ENCODE measurements at regions not wholly inside any gene's neighbourhood (a gene's known extent, or its start where the extent isn't known, plus 50 kb on each side); places are given as distances from the start of the nearest gene placed in this dataset.

- in situ Hi-C loops (cut with HindIII; ENCODE audit: low sequenced_read_pairs) = no loop called here
These were observed 628.1 kb downstream of the IGSF11 start for GRCh38 chr3:118406562-118406961.

GRCh38 chr3:118408431-118408830 is 626.2 kb downstream of the IGSF11 start:
- in situ Hi-C loops (cut with HindIII; ENCODE audit: low sequenced_read_pairs) = no loop called here

GRCh38 chr3:118412503-118412902 is 622.1 kb downstream of the IGSF11 start:
- in situ Hi-C loops (cut with HindIII; ENCODE audit: low sequenced_read_pairs) = no loop called here

DNA sequence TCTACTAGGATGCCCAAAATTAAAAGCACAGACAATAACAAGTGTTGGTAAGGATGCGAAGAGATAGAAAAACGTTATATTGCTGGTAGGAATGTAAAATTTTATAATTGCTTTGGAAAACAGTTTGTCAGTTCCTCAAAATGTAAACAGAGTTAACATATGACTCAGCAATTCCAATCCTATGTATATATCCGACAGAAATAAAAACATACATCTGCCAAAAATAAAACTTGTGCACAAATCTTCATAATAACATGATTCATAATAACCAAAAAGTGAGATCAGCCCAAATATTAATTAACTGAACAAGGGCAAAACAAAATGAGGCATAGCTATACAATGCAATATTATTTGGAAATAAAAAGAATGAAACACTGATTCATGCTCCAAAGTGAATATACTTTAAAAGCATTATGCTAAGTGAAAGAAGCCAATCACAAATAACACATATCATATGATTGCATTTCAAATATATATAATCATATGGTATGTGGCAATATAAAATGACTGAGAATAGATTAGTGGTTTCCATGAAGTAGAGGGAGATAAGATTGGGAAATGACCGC is 609.3 kb downstream of the IGSF11 start:
- in situ Hi-C loops (cut with HindIII; ENCODE audit: low sequenced_read_pairs) = no loop called here

DNA sequence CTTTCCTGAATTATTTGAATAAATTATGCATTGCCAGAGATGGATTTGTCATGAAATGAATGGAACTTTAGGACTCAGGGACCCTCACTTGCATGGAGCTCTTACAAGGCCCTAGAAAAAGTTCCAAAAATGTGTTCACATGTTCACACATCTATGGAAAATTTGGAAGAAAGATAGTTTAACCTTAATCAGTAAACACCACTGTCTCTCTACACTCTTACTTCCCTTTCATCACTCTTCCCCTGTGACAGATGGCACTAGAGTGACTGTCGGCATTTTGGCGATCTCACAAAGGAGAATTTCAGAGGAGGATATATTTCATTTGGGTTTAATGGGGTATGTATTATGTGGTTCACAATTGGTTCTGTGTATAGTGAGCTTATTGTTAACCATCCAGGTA is 600.8 kb downstream of the IGSF11 start:
- in situ Hi-C loops (cut with HindIII; ENCODE audit: low sequenced_read_pairs) = no loop called here

GRCh38 chr3:118435851-118436350 is 598.7 kb downstream of the IGSF11 start:
- in situ Hi-C loops (cut with HindIII; ENCODE audit: low sequenced_read_pairs) = loop anchor here (5.0 kb wide), 1 partner anchor 49 kb away; no protein-coding TSS in a partner anchor

GRCh38 chr3:118436697-118437262 is 597.9 kb downstream of the IGSF11 start:
- in situ Hi-C loops (cut with HindIII; ENCODE audit: low sequenced_read_pairs) = loop anchor here (5.0 kb wide), 1 partner anchor 49 kb away; no protein-coding TSS in a partner anchor

- in situ Hi-C loops (cut with HindIII; ENCODE audit: low sequenced_read_pairs) = no loop called here
These were observed 589.6 kb downstream of the IGSF11 start for GRCh38 chr3:118445036-118445435.

GRCh38 chr3:118447339-118447738 is 587.3 kb downstream of the IGSF11 start:
- in situ Hi-C loops (cut with HindIII; ENCODE audit: low sequenced_read_pairs) = no loop called here

- in situ Hi-C loops (cut with HindIII; ENCODE audit: low sequenced_read_pairs) = no loop called here
These were observed 567.8 kb downstream of the IGSF11 start for GRCh38 chr3:118466795-118467330.

- in situ Hi-C loops (cut with HindIII; ENCODE audit: low sequenced_read_pairs) = no loop called here
These were observed 565.8 kb downstream of the IGSF11 start for GRCh38 chr3:118468801-118469200.

DNA sequence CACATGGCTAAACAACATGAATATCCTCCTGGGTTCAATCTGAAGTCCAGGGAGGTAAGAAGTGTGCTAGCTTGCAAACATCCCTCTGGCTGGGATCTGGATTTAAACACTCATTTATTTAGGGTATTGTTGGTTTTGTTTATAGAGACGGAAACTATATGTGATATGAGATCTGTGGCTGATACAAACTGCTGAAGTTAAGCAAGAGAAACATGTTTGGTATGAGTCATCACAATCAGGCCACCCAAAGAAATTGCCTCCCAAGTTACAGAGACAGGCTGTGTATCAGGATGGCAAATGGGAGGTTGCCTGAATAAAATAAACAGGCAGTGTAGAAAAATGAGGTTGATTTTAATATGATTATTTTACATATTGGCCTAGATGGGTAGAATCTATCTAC is 562.1 kb downstream of the IGSF11 start:
- in situ Hi-C loops (cut with HindIII; ENCODE audit: low sequenced_read_pairs) = no loop called here

- in situ Hi-C loops (cut with HindIII; ENCODE audit: low sequenced_read_pairs) = no loop called here
These were observed 561.3 kb downstream of the IGSF11 start for GRCh38 chr3:118473343-118473742.

- in situ Hi-C loops (cut with HindIII; ENCODE audit: low sequenced_read_pairs) = no loop called here
These were observed 557.6 kb downstream of the IGSF11 start for GRCh38 chr3:118476885-118477618.

- in situ Hi-C loops (cut with HindIII; ENCODE audit: low sequenced_read_pairs) = no loop called here
These were observed 556.9 kb downstream of the IGSF11 start for GRCh38 chr3:118477768-118478167.

- in situ Hi-C loops (cut with HindIII; ENCODE audit: low sequenced_read_pairs) = no loop called here
These were observed 555.9 kb downstream of the IGSF11 start for GRCh38 chr3:118478706-118479276.

DNA sequence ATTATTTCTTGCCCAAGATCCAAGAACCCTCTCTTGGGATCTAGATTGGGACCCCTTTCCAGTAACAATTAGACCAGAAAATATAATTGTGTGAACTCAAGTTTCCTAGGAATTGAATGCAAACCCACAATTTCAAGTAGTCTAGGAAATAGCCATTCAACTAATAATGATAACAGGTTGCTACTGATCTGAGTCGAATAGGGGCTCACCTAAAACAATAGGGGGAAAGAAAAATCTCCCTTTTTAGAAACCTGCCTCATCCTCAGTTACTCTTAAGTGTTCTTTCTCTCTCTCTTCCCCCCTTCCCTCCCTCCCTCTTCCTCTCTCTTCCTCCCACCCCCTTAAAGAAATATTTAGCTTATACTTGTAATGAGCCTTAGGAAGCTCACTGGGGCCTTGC is 555.3 kb downstream of the IGSF11 start:
- in situ Hi-C loops (cut with HindIII; ENCODE audit: low sequenced_read_pairs) = no loop called here

GRCh38 chr3:118480101-118480860 is 554.4 kb downstream of the IGSF11 start:
- in situ Hi-C loops (cut with HindIII; ENCODE audit: low sequenced_read_pairs) = no loop called here

GRCh38 chr3:118485693-118486092 is 549.0 kb downstream of the IGSF11 start:
- in situ Hi-C loops (cut with HindIII; ENCODE audit: low sequenced_read_pairs) = no loop called here

DNA sequence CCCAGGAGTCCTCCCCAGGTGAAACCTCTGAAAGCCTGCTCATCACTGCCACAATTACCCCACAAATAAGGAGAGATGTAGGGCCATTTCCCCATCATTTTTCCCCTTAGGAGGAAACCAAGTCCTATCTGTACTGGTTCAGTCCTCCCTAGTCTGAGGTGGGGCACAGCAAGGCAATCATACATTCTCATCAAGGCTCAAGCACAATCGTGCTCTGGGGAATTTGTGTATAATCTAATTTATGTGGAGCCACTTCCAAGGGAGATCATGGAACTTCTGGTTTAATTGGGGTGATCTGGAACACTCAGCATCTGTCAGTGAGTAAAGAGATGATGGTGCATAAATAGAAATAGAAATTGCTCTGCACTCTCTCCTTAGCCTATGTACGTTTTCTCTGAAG is 546.9 kb downstream of the IGSF11 start:
- in situ Hi-C loops (cut with HindIII; ENCODE audit: low sequenced_read_pairs) = no loop called here

DNA sequence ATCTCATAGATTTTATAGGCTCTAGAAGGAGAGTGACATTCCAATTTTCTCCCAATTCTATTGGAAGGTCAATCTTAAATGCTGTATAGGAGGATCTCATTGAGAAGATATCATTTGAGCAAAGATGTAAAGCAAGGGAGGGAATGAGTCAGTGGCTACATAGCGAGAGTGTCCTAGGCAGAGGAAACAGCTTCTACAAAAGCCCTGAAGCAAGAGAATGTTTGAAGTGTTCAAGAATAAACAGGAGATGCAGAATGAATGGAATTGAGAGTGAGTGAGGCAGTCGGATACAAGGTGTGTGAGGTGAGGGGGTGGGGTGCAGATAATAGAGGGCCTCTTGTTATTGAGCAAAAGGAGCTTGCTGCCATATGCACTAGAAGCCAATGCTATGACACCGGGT is 545.9 kb downstream of the IGSF11 start:
- in situ Hi-C loops (cut with HindIII; ENCODE audit: low sequenced_read_pairs) = no loop called here
